Gastroesophageal sphincter (tissue), 3 donors: ENCODE measurements at regions not wholly inside any gene's neighbourhood (a gene's known extent, or its start where the extent isn't known, plus 50 kb on each side); places are given as distances from the start of the nearest gene placed in this dataset.

Experiments
- POLR2A ChIP-seq, 2 donors: fragments of 450-650 bp; IDR thresholded peaks; one replicate each; pipeline ENCODE4 v1.6.1; 2017; ENCODE audit warnings: antibody characterized with exemption in 2 of 2, mild to moderate bottlenecking in 2 of 2, moderate library complexity in 1 of 2
- TF ChIP-seq, protein P1 (sequence below), 4 experiments: fragments of 200-600 bp in 2 of 4; fragments of 450-650 bp in 2 of 4; sonication (generic) in 1 of 4; IDR thresholded peaks; one replicate each; pipeline ENCODE4 v1.5.1; 2017 to 2019; ENCODE audit warnings: antibody characterized with exemption in 4 of 4, mild to moderate bottlenecking in 2 of 4, moderate library complexity in 2 of 4

DNA sequence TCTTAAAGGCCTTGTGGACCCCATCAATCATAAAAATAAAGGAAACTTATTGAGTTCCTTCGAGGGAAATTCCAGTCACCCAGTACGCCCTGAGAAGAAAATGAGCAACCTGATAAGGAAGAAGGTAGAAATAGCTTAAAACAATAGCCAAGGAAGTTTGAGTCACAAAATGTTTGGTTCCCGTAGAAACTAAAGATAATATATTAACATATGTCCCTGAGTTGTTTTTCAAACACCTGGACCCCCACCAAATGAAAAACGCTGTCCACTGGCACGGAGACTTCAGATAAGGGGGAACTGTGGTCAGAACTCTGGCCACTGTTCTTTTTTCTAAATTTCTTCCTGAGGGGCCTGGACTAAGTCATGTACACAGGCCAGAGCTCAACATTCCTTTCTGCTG is 669.1 kb downstream of the ADCYAP1 start:
- TF ChIP-seq, protein P1, sequence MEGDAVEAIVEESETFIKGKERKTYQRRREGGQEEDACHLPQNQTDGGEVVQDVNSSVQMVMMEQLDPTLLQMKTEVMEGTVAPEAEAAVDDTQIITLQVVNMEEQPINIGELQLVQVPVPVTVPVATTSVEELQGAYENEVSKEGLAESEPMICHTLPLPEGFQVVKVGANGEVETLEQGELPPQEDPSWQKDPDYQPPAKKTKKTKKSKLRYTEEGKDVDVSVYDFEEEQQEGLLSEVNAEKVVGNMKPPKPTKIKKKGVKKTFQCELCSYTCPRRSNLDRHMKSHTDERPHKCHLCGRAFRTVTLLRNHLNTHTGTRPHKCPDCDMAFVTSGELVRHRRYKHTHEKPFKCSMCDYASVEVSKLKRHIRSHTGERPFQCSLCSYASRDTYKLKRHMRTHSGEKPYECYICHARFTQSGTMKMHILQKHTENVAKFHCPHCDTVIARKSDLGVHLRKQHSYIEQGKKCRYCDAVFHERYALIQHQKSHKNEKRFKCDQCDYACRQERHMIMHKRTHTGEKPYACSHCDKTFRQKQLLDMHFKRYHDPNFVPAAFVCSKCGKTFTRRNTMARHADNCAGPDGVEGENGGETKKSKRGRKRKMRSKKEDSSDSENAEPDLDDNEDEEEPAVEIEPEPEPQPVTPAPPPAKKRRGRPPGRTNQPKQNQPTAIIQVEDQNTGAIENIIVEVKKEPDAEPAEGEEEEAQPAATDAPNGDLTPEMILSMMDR (IDR thresholded peaks at IDR 0.05), result no peak
- no peak for TF ChIP-seq POLR2A (IDR thresholded peaks at IDR 0.05)
